Activated T-helper 2 cell treated with anti-CD3 and anti-CD28 coated beads, Interferon-gamma antibody, Interleukin-2, Interleukin-4, amounts not matched to agents 10 μg/mL and 5 μg/mL and 100 μg/mL, durations not matched to agents 14 hours and 24 hours and 36 hours (primary cell): ENCODE measurements at regions not wholly inside any gene's neighbourhood (a gene's known extent, or its start where the extent isn't known, plus 50 kb on each side); places are given as distances from the start of the nearest gene placed in this dataset.

ENCODE experiments used
- DNase-seq: peaks from one replicate; pipeline ENCODE4 v3.0.0; 2021; ENCODE audit warnings: low spot score
- H3K27ac Mint-ChIP-seq: one replicate; pipeline ENCODE4 v1.8.0; 2021; ENCODE audit warnings: mixed read lengths
- H3K27me3 Mint-ChIP-seq: one replicate; pipeline ENCODE4 v1.8.0; 2021; ENCODE audit warnings: low read depth, mixed read lengths
- H3K36me3 Mint-ChIP-seq: one replicate; pipeline ENCODE4 v1.8.0; 2021; ENCODE audit warnings: low read depth, mixed read lengths
- H3K4me1 Mint-ChIP-seq: one replicate; pipeline ENCODE4 v1.8.0; 2021; ENCODE audit warnings: low read depth, mixed read lengths
- H3K4me3 Mint-ChIP-seq: one replicate; pipeline ENCODE4 v1.8.0; 2021; ENCODE audit warnings: low read depth, mild to moderate bottlenecking, moderate library complexity, mixed read lengths
- H3K9me3 Mint-ChIP-seq: one replicate; pipeline ENCODE4 v1.8.0; 2021; ENCODE audit warnings: mixed read lengths
- intact Hi-C: fragments of 100-400 bp; cut with micrococcal nuclease; formaldehyde crosslinking; loops from one replicate; pipeline ENCODE4 v1.15.1; 2023

DNA sequence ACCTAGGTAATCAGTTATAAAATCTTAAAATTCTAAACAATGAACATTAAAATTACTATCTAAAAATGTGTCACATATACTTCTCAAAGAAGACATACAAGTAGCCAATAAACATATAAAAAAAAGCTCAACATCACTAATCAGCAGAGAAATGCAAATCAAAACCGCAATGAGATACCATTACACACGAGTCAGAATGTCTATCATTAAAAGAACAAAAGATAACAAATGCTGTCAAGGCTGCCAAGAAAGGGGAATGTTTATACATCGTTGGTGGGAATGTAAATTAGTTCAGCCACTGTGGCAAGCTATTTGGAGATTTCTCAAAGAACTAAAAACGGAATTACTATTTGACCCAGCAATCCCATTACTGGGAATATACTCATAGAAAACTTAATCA is 310.3 kb upstream of the EDNRB start:
- H3K27ac Mint-ChIP-seq: no peak overlapping the region
- intact Hi-C loops: no loop called here
- no peaks in the 10 kb centered on the region for H3K36me3 Mint-ChIP-seq
- no peak overlapping the region for H3K4me3 Mint-ChIP-seq
- no peaks in the 10 kb centered on the region for H3K27me3 Mint-ChIP-seq
- H3K9me3 Mint-ChIP-seq: no peaks in the 10 kb centered on the region
- DNase-seq: no peak
- no peaks in the 10 kb centered on the region for H3K4me1 Mint-ChIP-seq

DNA sequence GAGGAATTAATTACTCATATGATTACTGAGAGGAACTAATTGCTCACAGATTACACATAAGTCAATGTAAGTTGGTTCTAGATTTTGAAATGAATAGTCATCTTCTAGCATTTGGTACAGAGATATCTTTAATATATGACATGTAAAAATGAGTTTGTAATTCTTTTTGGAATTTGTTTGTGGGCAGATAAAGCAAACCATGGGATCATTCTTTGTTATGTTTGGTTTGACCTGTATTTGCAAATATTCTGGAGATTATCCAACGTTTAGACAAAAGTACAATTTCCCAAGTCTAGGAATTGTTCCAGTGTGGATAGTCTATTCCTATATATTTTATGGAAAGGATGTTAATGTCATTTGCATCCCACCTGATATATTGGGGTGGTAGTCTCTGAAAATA is 309.6 kb upstream of the EDNRB start:
- no peak for DNase-seq
- H3K4me1 Mint-ChIP-seq: no peaks in the 10 kb centered on the region
- H3K27me3 Mint-ChIP-seq: no peaks in the 10 kb centered on the region
- intact Hi-C loops: no loop called here
- H3K9me3 Mint-ChIP-seq: no peaks in the 10 kb centered on the region
- H3K27ac Mint-ChIP-seq: no peak overlapping the region
- no peak overlapping the region for H3K4me3 Mint-ChIP-seq
- H3K36me3 Mint-ChIP-seq: no peaks in the 10 kb centered on the region

DNA sequence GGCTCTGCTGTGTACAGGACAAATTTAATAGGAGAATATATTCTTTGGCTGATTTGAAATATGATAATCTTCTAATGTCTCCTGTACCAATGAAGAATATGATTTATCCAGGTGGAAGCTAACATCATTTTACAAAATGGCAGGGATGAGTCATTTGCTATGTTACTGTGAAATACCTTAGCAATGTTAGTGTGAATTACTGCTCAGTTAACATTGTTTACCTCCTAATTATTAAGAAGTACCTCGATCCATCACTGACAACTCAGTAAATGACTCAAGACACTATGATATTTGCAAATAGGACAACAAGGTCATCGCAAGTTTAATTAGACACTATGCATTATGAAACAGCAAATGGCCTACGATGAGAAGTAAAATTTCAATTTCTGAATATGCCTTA is 309.1 kb upstream of the EDNRB start:
- H3K4me1 Mint-ChIP-seq: no peaks in the 10 kb centered on the region
- H3K36me3 Mint-ChIP-seq: no peaks in the 10 kb centered on the region
- DNase-seq: no peak
- no peak overlapping the region for H3K27ac Mint-ChIP-seq
- no peaks in the 10 kb centered on the region for H3K9me3 Mint-ChIP-seq
- H3K4me3 Mint-ChIP-seq: no peak overlapping the region
- H3K27me3 Mint-ChIP-seq: no peaks in the 10 kb centered on the region
- intact Hi-C loops: no loop called here

DNA sequence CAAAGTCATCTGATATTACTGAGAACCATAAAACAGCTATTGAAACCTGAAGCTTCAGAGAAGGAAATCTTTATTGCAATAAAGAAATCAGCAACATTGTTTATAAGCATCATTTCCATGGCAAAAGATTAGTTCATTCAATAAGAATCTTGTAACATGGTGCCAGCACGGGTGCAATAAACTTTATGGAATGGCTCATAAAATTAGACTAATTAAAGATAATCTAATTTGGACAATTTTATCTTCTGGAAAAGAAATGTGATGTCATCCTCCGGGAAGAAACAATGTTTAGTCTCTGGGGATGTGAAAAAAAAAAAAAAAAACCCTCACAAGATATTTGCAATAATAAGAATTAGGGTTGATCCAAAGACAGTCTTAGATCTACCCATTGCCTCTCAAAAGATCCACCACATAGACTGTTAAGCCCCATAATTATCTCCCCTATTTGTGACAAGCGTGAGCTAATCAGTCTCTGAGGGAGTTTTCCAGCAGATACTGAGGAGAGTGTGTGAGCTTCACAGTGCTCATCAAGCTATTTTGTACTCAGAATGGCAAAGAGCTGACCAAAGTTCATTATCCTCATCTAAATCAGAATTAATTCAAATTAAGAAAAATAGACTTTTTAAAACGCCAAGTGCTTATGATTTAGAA is 297.0 kb upstream of the EDNRB start:
- Mint-ChIP-seq H3K9me3 (no peaks in the 10 kb centered on the region), H3K4me3 (no peak overlapping the region), H3K4me1 (no peaks in the 10 kb centered on the region), H3K36me3 (no peaks in the 10 kb centered on the region), H3K27ac (no peak overlapping the region), H3K27me3 (no peaks in the 10 kb centered on the region)
- intact Hi-C loops: no loop called here
- no peak for DNase-seq

DNA sequence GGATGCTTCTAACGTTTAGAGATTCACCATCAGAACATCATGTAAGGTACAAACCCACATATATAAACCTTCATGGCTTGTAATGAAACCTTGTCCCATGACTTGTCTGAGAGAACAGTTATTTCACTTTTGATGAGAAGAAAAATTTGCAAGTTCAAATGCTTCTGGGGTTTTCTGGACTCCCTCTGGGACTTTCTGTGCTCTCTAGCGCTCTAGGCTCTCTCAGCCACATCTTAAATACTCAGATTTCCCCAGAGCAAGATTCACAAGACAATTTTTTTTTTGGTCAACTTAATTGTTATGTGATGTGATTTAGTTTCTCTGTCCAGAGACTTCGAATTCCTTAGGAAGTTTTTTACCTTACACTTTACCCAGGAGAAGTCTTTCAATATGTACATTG is 282.8 kb upstream of the EDNRB start:
- no peak overlapping the region for H3K4me3 Mint-ChIP-seq
- H3K27ac Mint-ChIP-seq: no peak overlapping the region
- no peaks in the 10 kb centered on the region for H3K27me3 Mint-ChIP-seq
- no peaks in the 10 kb centered on the region for H3K4me1 Mint-ChIP-seq
- intact Hi-C loops: no loop called here
- no peaks in the 10 kb centered on the region for H3K9me3 Mint-ChIP-seq
- no peaks in the 10 kb centered on the region for H3K36me3 Mint-ChIP-seq
- DNase-seq: no peak

DNA sequence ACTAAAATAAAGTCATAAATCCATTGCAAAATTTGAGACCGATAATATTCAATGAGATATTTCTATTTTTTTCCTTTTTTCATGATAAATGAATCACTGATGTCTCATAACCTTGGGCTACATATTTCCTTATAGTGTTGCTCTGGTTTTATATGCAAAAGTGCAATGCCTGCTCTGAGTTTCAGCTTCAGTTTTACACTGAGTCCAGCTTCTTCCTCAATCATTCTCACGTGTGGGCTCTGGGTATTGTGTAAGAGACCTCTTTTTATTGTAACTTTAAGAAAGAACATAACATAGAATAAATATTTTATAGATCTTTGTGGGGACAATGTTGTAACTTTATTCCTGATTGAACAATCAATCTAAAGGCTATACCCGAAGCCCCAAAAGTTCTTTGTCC is 280.2 kb upstream of the EDNRB start:
- Mint-ChIP-seq H3K36me3 (no peaks in the 10 kb centered on the region), H3K4me3 (no peak overlapping the region), H3K27me3 (no peaks in the 10 kb centered on the region), H3K4me1 (no peaks in the 10 kb centered on the region), H3K27ac (no peak overlapping the region), H3K9me3 (no peaks in the 10 kb centered on the region)
- intact Hi-C loops: no loop called here
- no peak for DNase-seq

- Mint-ChIP-seq H3K4me1 (no peaks in the 10 kb centered on the region), H3K4me3 (no peak overlapping the region), H3K9me3 (no peaks in the 10 kb centered on the region), H3K27me3 (no peaks in the 10 kb centered on the region), H3K36me3 (no peaks in the 10 kb centered on the region), H3K27ac (no peak overlapping the region)
- intact Hi-C loops: no loop called here
- DNase-seq: no peak
Observed at GRCh38 chr13:78198419-78198818, 279.8 kb upstream of the EDNRB start.

GRCh38 chr13:78197231-78197630 is 278.6 kb upstream of the EDNRB start:
- intact Hi-C loops: no loop called here
- H3K4me1 Mint-ChIP-seq: no peaks in the 10 kb centered on the region
- DNase-seq: no peak

GRCh38 chr13:78194904-78195639 is 276.4 kb upstream of the EDNRB start:
- H3K27me3 Mint-ChIP-seq: no peaks in the 10 kb centered on the region
- H3K4me3 Mint-ChIP-seq: no peak overlapping the region
- no peaks in the 10 kb centered on the region for H3K9me3 Mint-ChIP-seq
- no peaks in the 10 kb centered on the region for H3K36me3 Mint-ChIP-seq
- H3K27ac Mint-ChIP-seq: no peak overlapping the region
- intact Hi-C loops: no loop called here
- no peak for DNase-seq
- no peaks in the 10 kb centered on the region for H3K4me1 Mint-ChIP-seq

More at GRCh38 chr13:78197231-78197630, 278.6 kb upstream of the EDNRB start:
- Mint-ChIP-seq H3K9me3 (no peaks in the 10 kb centered on the region), H3K4me3 (no peak overlapping the region), H3K27ac (no peak overlapping the region), H3K27me3 (no peaks in the 10 kb centered on the region), H3K36me3 (no peaks in the 10 kb centered on the region)

- DNase-seq: no peak
- no peaks in the 10 kb centered on the region for H3K9me3 Mint-ChIP-seq
- H3K27me3 Mint-ChIP-seq: no peaks in the 10 kb centered on the region
- intact Hi-C loops: no loop called here
- H3K4me1 Mint-ChIP-seq: no peaks in the 10 kb centered on the region
- no peak overlapping the region for H3K4me3 Mint-ChIP-seq
- no peak overlapping the region for H3K27ac Mint-ChIP-seq
- no peaks in the 10 kb centered on the region for H3K36me3 Mint-ChIP-seq
Observed at GRCh38 chr13:78193846-78194245, 275.2 kb upstream of the EDNRB start.

DNA sequence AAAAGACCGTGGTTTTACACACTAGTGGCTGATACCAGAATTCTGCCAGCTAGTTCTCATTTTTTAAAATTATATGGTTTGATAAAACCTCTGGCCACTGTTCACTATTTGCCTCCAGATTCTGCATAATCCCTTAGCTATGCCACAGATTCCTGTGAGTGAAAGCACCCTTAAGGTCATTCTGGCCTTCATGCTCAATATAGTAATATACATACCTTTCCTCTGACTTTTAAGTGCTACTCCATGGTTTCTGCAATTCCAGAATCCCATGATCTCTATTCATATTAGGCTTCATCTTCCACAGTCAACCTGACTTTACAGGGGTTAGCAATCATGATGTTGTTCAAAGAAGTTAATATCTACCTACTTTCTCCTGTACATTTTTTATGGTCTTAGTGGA is 274.1 kb upstream of the EDNRB start:
- no peaks in the 10 kb centered on the region for H3K36me3 Mint-ChIP-seq
- H3K27ac Mint-ChIP-seq: no peak overlapping the region
- H3K27me3 Mint-ChIP-seq: no peaks in the 10 kb centered on the region
- no peaks in the 10 kb centered on the region for H3K9me3 Mint-ChIP-seq
- DNase-seq: no peak
- H3K4me1 Mint-ChIP-seq: no peaks in the 10 kb centered on the region
- H3K4me3 Mint-ChIP-seq: no peak overlapping the region
- intact Hi-C loops: no loop called here

GRCh38 chr13:78190296-78190695 is 271.7 kb upstream of the EDNRB start:
- Mint-ChIP-seq H3K4me1 (no peaks in the 10 kb centered on the region), H3K9me3 (no peaks in the 10 kb centered on the region), H3K36me3 (no peaks in the 10 kb centered on the region), H3K4me3 (no peak overlapping the region), H3K27ac (no peak overlapping the region), H3K27me3 (no peaks in the 10 kb centered on the region)
- no peak for DNase-seq
- intact Hi-C loops: no loop called here

DNA sequence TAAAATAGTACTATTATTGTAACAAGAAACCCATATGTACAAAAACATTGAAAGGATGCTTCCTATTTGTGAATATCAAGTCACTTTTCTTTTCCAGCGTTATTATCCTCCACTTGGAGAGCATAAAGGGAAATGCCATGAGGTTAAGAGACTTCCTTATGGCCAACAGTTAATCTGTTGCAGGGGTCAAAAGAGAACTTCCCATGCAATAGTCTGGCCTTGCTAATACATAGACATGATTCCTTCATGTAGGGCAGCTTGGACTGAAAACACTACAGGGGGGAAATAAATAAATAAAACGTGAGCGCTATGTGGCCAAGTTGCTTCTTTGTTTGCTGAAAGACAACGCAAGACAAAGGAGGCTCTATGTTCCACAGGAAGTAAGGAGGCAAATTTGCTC is 269.1 kb upstream of the EDNRB start:
- Mint-ChIP-seq H3K27ac (no peak overlapping the region), H3K4me1 (no peaks in the 10 kb centered on the region), H3K27me3 (no peaks in the 10 kb centered on the region), H3K9me3 (no peaks in the 10 kb centered on the region), H3K4me3 (no peak overlapping the region), H3K36me3 (no peaks in the 10 kb centered on the region)
- no peak for DNase-seq
- intact Hi-C loops: no loop called here
